Progenitor cell of endocrine pancreas (in vitro differentiated cells): ENCODE measurements at regions not wholly inside any gene's neighbourhood (a gene's known extent, or its start where the extent isn't known, plus 50 kb on each side); places are given as distances from the start of the nearest gene placed in this dataset.
A peak's percentile ranks its signal among the peaks of the same experiment; 100 is the strongest.
"Not testable (repeated sequence)": the region's sequence is repeated elsewhere in the genome, so short reads cannot be mapped to it uniquely, and the experiment has no call there.

Experiments
- DNase-seq: peaks from one replicate; pipeline ENCODE4 v3.0.0; 2021; ENCODE audit warnings: low spot score; ENCODE audit not compliant: unreplicated experiment
- H3K27ac Mint-ChIP-seq: 2 replicates; pipeline ENCODE4 v1.8.0; 2021; ENCODE audit warnings: mild to moderate bottlenecking, moderate library complexity, mixed read lengths
- H3K27me3 Mint-ChIP-seq: 2 replicates; pipeline ENCODE4 v1.8.0; 2021; ENCODE audit warnings: mixed read lengths
- H3K36me3 Mint-ChIP-seq: 2 replicates; pipeline ENCODE4 v1.8.0; 2022; ENCODE audit warnings: mixed read lengths; ENCODE audit not compliant: insufficient read depth
- H3K4me1 Mint-ChIP-seq: 2 replicates; pipeline ENCODE4 v1.8.0; 2021; ENCODE audit warnings: low read depth, mixed read lengths
- H3K4me3 Mint-ChIP-seq: 2 replicates; pipeline ENCODE4 v1.8.0; 2021; ENCODE audit warnings: low read depth, mild to moderate bottlenecking, moderate library complexity, mixed read lengths
- H3K9me3 Mint-ChIP-seq: 2 replicates; pipeline ENCODE4 v1.8.0; 2021; ENCODE audit warnings: low read depth, mixed read lengths
- TF ChIP-seq, protein P1 (sequence below): fragments of 200-600 bp; sonication (generic); IDR thresholded peaks from one replicate; pipeline ENCODE4 v1.5.0; 2021; ENCODE audit warnings: antibody characterized with exemption, mild to moderate bottlenecking; ENCODE audit not compliant: unreplicated experiment

DNA sequence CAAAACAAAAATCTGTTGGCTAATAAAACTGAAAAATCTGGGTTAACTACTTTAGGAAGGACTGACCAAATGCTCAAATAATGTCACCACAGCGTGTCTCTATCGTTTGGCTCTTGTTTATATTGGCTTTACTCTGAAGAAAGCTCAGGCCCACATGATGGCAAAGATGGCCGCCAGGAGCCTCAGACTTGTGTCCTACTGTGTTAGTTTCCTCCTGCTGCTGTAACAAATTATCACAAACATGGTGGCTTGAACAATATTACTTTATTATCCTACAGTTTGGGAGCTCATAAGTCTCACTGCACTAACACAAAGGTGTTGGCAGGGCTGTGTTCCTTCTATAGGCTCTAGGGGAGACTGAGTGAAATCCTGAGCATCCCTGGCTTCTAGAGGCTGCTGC is 303.0 kb downstream of the DAD1 start:
- no peak for DNase-seq
- TF ChIP-seq, protein P1, sequence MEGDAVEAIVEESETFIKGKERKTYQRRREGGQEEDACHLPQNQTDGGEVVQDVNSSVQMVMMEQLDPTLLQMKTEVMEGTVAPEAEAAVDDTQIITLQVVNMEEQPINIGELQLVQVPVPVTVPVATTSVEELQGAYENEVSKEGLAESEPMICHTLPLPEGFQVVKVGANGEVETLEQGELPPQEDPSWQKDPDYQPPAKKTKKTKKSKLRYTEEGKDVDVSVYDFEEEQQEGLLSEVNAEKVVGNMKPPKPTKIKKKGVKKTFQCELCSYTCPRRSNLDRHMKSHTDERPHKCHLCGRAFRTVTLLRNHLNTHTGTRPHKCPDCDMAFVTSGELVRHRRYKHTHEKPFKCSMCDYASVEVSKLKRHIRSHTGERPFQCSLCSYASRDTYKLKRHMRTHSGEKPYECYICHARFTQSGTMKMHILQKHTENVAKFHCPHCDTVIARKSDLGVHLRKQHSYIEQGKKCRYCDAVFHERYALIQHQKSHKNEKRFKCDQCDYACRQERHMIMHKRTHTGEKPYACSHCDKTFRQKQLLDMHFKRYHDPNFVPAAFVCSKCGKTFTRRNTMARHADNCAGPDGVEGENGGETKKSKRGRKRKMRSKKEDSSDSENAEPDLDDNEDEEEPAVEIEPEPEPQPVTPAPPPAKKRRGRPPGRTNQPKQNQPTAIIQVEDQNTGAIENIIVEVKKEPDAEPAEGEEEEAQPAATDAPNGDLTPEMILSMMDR: no peak
- Mint-ChIP-seq H3K9me3 (no peaks in the 10 kb centered on the region), H3K27me3 (no peaks in the 10 kb centered on the region), H3K4me3 (no peak overlapping the region), H3K4me1 (peaks cover under 1% of the 10 kb centered on the region), H3K36me3 (no peaks in the 10 kb centered on the region), H3K27ac (no peak overlapping the region)

DNA sequence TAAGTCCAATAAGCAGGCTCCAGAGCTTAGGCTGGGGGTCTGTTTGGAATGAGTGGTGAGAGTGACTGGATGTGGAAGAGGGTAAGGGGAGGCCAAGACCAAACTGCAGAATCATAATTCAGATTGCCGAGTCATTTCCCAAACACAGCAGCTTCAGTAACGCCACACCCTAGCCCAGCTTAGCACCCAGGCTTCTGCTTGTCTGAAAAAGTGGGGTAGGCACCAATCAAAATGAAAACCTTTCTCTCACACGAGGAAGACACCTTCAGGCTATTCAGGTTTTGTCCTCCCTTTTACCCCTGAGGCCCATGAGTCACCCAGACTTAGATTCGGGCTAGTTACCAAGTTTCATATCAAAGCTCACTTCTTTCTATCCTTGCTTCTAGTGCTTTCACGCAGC is 306.1 kb downstream of the DAD1 start:
- no peaks in the 10 kb centered on the region for H3K9me3 Mint-ChIP-seq
- no peak overlapping the region for H3K4me3 Mint-ChIP-seq
- no peaks in the 10 kb centered on the region for H3K36me3 Mint-ChIP-seq
- no peak for DNase-seq
- peaks cover 3% of the 10 kb centered on the region for H3K4me1 Mint-ChIP-seq
- no peaks in the 10 kb centered on the region for H3K27me3 Mint-ChIP-seq
- H3K27ac Mint-ChIP-seq: no peak overlapping the region
- TF ChIP-seq, protein P1: no peak

DNA sequence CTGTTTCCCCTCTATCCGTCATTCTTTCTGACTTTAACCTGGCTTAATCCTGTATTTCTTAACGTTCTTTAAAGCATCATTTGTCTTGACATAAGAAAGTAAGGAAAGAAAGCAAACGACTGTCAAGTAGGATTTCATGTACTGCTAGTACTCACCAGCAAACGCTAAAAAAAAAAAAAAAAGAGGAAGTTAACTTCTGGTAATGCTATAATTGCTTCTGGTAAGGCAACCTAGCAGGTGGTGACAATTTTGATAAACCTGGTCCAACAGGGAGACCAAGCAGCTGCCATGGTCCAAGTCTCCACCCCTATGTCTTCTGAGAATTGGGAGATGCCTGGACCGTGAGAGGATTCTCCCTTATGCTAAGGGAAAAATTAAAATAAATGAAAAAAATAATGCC is 306.6 kb downstream of the DAD1 start:
- TF ChIP-seq, protein P1: no peak
- no peak overlapping the region for H3K27ac Mint-ChIP-seq

DNA sequence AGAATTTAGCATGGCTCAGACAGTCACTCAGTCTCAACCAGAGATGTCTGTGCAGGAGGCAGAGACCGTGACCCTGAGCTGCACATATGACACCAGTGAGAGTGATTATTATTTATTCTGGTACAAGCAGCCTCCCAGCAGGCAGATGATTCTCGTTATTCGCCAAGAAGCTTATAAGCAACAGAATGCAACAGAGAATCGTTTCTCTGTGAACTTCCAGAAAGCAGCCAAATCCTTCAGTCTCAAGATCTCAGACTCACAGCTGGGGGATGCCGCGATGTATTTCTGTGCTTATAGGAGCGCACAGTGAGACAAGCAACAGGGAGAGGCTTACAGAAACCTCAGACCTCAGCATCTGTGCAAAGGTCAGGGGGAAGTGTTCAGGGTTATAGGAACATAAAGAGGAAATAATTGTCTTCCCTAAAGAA is 307.6 kb downstream of the DAD1 start:
- H3K4me3 Mint-ChIP-seq, H3K9me3 Mint-ChIP-seq, DNase-seq, H3K36me3 Mint-ChIP-seq, H3K4me1 Mint-ChIP-seq, H3K27me3 Mint-ChIP-seq: not testable (repeated sequence)
- H3K27ac Mint-ChIP-seq: peak overlapping the region; percentile 1

More for the DNA sequence above, 306.6 kb downstream of the DAD1 start:
- Mint-ChIP-seq H3K27me3 (no peaks in the 10 kb centered on the region), H3K9me3 (no peaks in the 10 kb centered on the region), H3K4me3 (no peak overlapping the region), H3K4me1 (peaks cover 3% of the 10 kb centered on the region), H3K36me3 (no peaks in the 10 kb centered on the region)
- no peak for DNase-seq

DNA sequence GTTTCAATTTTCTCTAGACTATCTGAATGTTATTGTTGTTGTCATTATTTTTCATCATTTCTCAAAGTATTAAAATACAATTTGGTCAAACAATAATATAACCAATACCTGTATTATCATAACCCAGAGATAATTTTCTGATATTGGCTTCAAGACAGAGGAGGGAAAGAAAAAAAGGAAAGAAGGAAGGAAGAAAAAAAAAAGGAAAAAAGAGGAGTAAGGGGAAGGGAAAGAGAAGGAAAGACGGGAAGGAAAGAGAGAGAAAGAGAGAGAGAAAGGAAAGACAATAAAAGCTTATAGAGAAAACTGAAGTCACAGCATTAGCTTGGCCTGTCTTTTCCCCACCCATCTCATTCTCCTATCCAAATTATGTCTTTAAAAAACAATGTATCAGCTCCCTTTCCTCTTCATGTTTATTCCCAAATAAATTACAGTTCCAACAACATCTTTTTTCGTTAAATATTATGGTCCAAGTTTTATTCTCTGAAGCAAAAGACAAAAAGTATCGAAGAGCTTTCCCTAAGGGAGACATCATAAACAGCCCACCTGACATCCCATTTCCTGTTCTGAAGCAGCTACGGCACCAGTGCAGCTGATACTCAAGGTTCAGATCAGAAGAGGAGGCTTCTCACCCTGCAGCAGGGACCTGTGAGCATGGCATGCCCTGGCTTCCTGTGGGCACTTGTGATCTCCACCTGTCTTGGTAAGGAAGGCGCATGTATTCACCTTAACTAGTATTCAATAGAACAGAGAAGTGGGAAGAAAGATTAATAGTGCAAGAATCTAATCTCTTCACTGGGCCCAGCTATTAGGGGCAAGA is 308.3 kb downstream of the DAD1 start:
- no peak overlapping the region for H3K4me3 Mint-ChIP-seq
- TF ChIP-seq, protein P1: no peak
- H3K36me3 Mint-ChIP-seq: no peaks in the 10 kb centered on the region
- H3K27me3 Mint-ChIP-seq: peaks cover 6% of the 10 kb centered on the region
- no peak for DNase-seq
- peak overlapping the region; percentile 1 for H3K27ac Mint-ChIP-seq
- H3K4me1 Mint-ChIP-seq: peaks cover 3% of the 10 kb centered on the region
- no peaks in the 10 kb centered on the region for H3K9me3 Mint-ChIP-seq
